NCI-H2171 treated with DMSO at 0.1 percent for 48 hours (cell line): ENCODE measurements at regions not wholly inside any gene's neighbourhood (a gene's known extent, or its start where the extent isn't known, plus 50 kb on each side); places are given as distances from the start of the nearest gene placed in this dataset.
"Not testable (repeated sequence)": the region's sequence is repeated elsewhere in the genome, so short reads cannot be mapped to it uniquely, and the experiment has no call there.

Source experiments
- DNase-seq: peaks from one replicate; lab custom pipeline; 2025; lab: John Stamatoyannopoulos, UW

- no peak for DNase-seq
These were observed 187.7 kb downstream of the OLFM1 start for GRCh38 chr9:135275163-135275562.

DNA sequence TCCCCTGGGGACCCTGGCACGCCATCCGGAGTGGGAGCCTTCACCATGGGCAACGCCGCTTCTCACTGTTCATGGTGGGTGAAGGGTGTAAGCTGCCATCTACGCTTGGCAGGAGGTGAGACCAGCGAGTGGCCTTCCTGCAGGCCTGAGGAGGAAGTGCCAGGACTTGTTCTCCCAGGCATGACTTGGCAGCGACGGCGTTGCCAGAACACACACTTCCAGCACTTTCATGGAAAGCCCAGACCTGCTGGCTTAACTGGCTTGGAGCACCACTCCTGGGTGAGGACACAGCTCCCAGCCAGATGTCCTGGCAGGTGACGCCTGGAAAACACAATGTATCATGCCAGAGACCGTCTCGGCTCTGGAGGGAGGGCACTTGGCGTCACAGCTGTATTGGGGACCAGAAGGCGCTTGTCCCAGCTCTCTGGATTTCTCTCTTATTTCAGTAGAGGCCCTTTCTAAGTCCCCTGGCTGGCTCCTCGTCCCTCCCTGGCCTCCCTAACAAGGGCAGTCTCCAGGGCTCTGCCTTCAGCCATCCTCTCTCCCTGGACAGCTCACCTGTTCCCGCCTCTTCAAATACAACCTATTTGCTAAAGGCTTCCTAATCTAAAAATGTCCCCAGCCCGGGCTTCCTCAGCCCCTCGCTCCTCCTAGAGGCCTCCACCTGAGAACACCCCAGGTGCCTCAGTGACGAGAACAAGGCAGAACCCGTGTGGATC lies 188.3 kb downstream of the OLFM1 start:
- peak; percentile 47 for DNase-seq

GRCh38 chr9:135277219-135278201 lies 190.0 kb downstream of the OLFM1 start:
- no peak for DNase-seq

- DNase-seq, result no peak
These were observed 191.1 kb downstream of the OLFM1 start for GRCh38 chr9:135278586-135278985.

DNA sequence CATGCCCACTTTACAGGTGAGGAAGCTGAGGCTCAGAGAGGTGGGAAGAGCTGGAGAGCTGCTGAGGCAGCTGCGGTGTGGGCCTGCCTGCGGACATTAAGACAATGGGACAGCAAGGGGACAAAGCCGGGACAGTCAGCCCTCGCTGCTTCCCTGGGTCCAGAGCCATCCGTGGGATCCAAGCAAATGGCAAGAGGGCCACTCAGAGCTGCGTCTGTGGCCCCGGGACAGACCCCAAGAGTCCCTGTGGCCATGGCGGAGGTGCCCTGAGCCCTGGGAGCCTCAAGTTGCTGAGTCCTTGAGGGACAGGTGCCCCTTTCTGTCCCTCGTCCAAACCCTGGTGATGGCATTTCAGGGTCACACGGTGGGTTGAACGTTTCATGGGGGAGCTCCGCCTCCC lies 191.9 kb downstream of the OLFM1 start:
- no peak for DNase-seq

DNA sequence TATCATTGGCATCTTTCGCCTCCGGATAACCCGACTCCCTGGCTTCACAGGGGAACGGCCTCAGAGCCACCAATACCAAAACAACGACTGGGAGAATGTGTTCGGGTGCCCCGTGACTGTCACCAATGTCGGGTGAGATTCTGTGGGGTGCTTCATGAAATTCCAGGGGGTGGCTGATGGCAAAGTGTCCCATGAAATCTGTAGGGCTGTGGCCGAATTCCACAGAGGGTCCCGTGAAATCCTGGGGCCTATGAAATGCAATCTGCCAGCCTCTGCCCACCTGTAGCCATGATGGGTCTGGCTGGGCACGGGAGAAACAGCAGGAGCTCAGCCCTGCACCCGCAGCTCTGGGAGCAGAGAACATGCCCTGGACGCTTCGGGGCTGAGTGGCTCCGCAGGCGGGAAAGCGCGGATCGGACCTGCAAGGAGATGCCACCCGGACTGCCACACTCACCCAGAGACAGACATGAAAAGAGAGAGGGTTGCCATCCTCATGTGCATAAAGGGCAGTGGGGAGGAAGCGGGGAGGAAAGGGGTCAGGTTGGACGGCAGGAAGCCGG lies 192.4 kb downstream of the OLFM1 start:
- no peak for DNase-seq

DNA sequence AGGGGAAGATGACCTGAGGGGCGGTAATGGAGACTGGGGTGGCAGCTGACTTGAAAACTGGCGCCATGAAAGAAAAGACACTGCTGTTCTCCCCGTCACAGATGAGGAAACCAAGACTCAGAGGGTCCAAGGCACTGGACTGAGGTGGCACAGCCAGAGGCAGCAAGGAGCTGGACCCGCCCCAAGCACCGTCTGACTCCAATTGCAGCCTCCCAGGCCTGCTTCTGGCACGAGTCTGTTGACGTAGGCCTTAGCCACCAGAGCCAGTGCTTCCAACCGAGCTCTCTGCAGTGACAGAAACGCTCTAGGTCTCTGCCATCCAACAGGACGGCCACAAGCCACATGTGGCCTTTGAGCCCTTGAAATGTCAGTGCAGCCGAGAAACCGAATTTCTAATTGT lies 193.2 kb downstream of the OLFM1 start:
- no peak for DNase-seq

GRCh38 chr9:135281151-135281550 lies 193.7 kb downstream of the OLFM1 start:
- no peak for DNase-seq

- DNase-seq, result peak; percentile 99
These were observed 194.6 kb downstream of the OLFM1 start for GRCh38 chr9:135281791-135282737.

GRCh38 chr9:135282808-135283207 lies 195.3 kb downstream of the OLFM1 start:
- DNase-seq, result no peak

DNA sequence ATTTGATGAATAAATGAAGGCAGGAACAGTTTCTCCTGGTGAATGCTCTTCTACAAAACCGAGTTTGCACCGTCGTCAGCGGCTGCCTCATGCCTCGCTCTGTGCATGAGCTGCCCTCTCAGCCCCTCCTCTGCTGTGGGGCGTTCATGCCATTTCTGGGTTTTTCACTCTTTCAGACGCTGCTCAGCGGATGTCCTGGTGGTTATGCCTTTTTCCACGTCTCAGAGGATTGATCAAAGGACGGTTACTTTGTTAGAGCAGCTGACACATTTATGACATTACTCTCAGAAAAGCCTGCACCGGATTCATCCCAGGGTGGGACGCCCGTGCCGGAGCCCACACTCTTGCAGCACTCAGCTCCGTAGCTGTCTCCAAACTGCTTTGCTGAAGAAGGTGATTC lies 195.9 kb upstream of the PPP1R26 start:
- no peak for DNase-seq

DNA sequence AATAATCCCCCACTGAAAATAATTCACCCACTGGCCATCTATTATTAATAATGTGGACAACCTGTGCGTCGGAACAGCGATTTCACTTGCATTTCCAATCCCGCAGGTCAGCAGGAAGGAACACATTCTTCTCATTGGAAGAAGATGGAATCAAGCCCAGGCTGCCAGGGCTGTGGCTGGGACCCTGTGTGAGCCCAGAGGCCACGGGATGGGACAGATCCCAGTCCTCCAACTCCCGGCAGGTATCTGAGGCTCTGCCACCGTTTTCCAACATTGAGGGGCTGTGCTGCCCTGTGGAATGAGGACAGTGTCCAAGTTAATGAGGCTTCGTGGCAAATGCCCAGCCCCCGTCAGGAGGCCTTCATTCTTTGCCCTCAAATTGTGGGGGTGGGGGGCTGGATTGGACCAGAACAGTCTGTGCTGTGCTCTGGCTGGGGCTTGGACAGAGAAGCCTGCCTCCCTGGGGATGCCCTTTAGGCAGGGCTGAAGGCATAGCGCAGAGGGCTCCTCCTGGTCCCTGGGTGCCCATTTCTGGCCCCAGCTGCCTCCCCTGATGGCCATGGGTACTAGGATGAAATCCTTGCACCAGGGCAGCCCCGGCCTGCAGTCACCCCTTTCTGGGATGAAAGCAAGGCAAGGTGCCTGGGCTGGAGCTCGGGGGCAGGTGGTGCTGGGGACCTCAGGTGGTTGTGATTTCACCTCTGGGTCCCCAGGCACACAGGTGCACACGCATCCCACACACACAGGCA lies 195.0 kb upstream of the PPP1R26 start:
- no peak for DNase-seq

DNA sequence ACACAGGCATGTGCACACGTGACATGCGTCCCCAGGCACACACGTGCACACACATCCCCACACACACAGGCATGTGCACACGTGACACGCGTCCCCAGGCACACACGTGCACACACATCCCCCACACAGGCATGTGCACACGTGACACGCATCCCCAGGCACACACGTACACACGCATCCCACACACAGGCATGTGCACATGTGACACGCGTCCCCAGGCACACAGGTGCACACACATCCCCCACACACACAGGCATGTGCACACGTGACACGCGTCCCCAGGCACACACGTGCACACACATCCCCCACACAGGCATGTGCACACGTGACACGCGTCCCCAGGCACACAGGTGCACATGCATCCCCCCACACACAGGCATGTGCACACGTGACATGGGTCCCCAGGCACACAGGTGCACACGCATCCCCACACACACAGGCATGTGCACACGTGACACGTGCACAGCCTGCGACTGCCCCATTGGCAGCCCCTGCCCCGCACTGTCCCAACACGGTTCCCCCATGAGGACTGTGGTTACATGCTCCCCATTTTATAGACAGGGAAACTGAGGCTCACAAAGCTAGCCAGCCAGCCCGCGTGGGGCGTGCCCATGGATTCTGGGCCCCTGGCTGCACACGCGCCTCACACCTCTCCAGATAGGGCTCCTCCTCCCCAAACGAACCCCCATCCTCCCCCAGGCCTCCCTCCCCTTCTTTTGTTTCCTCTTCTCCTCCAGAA lies 193.2 kb upstream of the PPP1R26 start:
- DNase-seq, result not testable (repeated sequence)

DNA sequence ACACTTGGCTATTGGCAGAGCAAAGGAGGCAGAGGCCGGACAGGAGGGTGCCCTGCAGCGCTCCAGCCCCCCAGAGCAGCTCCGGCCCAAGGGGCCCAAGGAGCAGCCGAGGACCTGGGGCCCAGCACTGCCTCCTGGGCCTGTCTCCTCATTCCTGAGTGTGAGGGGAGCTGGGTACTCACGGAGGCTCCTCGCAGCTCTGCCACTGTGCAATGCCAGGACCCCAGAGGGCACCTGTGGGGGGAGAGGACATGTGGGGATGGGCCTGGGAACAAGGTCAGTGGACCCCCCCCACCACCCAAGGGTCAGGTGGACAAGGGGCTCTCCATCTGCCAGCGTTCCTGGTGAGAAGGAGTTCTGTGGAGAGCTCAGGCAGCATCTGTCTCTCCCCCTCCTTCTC lies 192.6 kb upstream of the PPP1R26 start:
- no peak for DNase-seq

DNA sequence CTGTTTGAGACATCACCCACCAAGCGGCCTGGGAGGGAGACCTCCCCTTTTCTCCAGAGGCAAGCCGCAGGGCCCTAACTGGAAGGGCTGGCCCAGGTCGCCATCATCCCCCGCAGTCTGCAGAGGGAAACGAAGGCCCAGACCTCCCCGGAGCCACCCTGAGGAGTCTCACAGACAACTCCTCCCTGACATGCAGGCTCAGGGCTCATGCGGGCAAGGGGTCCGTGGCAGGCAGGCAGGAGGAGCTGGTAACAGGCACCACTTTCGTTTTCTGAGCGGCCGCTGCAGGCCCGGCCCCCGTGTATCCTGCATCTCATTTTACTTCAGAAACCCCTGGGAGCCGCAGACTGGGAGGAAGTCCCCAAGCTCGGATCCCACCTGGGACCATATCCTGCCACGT lies 192.0 kb upstream of the PPP1R26 start:
- DNase-seq, result no peak

- no peak for DNase-seq
These were observed 191.5 kb upstream of the PPP1R26 start for GRCh38 chr9:135288054-135288453.

- DNase-seq, result no peak
These were observed 190.5 kb upstream of the PPP1R26 start for GRCh38 chr9:135289081-135289491.

GRCh38 chr9:135290086-135290485 lies 189.5 kb upstream of the PPP1R26 start:
- DNase-seq, result no peak

DNA sequence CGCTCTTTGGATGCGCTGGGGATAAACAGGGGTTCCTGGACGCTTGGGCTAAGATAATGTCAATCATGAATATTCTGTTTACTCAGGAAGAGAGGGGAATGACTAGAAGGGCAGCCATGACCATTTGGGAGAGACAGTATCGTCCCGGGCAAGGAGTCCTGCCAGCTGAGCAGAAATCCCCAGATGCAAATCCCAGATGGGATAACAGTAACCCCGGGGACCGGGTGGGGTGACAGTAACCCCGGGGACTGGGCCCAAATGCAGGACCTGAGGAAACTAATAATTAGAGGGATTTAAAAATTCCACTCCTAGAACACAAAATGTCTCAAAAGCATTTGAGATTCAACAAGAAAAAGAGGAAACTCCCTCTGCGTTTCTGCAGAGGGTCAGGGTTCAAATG lies 189.0 kb upstream of the PPP1R26 start:
- no peak for DNase-seq

- no peak for DNase-seq
These were observed 188.4 kb upstream of the PPP1R26 start for GRCh38 chr9:135291165-135291564.
